ENCODE measurements at regions not wholly inside any gene's neighbourhood (a gene's known extent, or its start where the extent isn't known, plus 50 kb on each side); places are given as distances from the start of the nearest gene placed in this dataset.

DNA sequence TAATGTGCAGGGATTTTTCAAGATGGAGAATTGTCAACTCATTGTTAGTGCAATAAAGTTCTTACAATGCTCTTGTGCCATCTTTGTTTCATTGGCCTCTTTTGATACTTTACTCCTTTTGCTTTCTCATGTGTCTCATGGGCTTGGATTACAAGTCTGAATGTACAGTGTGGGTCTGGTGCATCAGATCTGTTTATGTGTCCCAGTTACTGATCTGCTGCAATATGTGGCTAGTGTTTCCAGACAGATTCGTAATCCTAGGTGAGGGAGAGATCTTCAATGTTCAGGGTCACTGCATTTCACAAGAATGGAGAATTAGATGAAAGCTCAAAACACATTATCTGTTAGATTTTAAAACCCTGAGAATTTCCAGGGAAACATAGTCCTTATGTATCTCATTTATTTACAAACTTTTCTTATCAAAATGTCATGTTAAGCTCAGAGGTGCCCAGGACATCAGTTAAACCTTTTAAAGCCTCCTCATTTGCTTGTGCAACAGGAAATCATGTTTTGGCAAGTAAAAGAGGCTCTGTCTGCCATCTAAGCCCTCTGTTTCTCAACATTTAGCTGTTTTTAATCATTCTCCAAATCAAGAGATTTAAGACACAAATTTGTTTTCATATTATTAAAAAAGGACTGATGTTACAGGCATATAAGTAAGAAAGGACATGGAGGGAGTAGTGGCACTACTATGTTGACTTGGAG is 108.1 kb downstream of the NUP35 start:
- TF ChIP-seq CTCF (conservative IDR thresholded peaks at IDR 0.05), result no peak
- H3K27ac ChIP-seq, result no peak overlapping the region

- TF ChIP-seq CTCF (conservative IDR thresholded peaks at IDR 0.05), result no peak
- no peak overlapping the region for H3K27ac ChIP-seq
These were observed 118.7 kb downstream of the NUP35 start for GRCh38 chr2:183242937-183243336.

DNA sequence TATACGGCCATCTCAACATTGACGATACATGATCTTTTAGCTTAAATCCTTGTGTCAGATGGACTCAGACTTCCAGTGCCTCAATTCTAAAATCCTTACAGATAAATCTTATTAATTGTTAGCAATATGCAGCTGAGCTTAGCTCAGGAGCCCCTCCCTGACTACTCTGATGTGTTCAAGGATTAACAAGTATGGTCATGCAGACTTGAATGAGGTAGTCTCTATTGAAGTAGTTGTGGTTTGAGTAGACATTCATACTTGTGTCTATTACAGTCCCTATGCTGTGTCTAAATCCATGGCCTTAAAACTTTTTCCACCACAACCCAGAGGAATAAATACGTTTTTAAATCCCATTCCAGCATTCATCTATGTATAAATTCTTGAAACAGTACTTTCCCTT is 119.5 kb downstream of the NUP35 start:
- H3K27ac ChIP-seq, result peak overlapping the region; percentile 42
- no peak for TF ChIP-seq CTCF (conservative IDR thresholded peaks at IDR 0.05)

- peak; percentile 28; the same call in 1 of the 2 replicates for TF ChIP-seq CTCF (conservative IDR thresholded peaks at IDR 0.05)
- H3K27ac ChIP-seq, result peak overlapping the region; percentile 42
These were observed 120.1 kb downstream of the NUP35 start for GRCh38 chr2:183244300-183244844.

GRCh38 chr2:183248866-183249567 is 124.8 kb downstream of the NUP35 start:
- H3K27ac ChIP-seq, result no peak overlapping the region
- TF ChIP-seq CTCF (conservative IDR thresholded peaks at IDR 0.05), result peak; percentile 73

DNA sequence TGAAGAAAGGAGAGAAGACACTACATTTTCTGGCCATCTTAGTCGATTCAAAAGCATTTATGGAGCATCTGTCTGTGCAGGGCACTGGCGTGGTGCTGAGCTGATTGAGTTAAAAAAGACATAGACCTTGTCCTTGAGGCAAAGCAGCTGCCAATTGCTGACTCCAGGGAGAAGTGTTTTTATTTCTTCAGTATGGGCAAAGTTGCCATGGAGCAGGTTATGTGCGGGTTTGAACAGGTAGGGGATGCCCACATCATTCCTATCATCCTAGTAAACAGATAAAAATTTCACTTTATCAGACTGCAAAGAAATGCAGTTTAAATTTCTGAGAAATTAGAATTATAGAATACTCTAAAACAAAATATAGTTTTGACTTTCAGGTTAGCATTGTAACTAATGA is 125.8 kb downstream of the NUP35 start:
- no peak for TF ChIP-seq CTCF (conservative IDR thresholded peaks at IDR 0.05)
- H3K27ac ChIP-seq, result no peak overlapping the region

GRCh38 chr2:183250472-183250871 is 126.2 kb downstream of the NUP35 start:
- H3K27ac ChIP-seq, result no peak overlapping the region
- TF ChIP-seq CTCF (conservative IDR thresholded peaks at IDR 0.05), result no peak
